ENCODE measurements at regions not wholly inside any gene's neighbourhood (a gene's known extent, or its start where the extent isn't known, plus 50 kb on each side); places are given as distances from the start of the nearest gene placed in this dataset.

GRCh38 chr6:120632975-120633374, 701.3 kb downstream of the TBC1D32 start:
- no peak overlapping the region for H3K4me3 ChIP-seq (ENCODE audit: low read depth, low read length)
- no peak for DNase-seq (ENCODE audit: low read depth, low spot score)
- no peak for TF ChIP-seq CTCF (IDR thresholded peaks at IDR 0.05; ENCODE audit: low read depth, low read length)
- in situ Hi-C loops (cut with HindIII; ENCODE audit: low sequenced_read_pairs): no loop called here

- DNase-seq (ENCODE audit: low read depth, low spot score): no peak
- H3K4me3 ChIP-seq (ENCODE audit: low read depth, low read length): no peak overlapping the region
- TF ChIP-seq CTCF (IDR thresholded peaks at IDR 0.05; ENCODE audit: low read depth, low read length): no peak
- in situ Hi-C loops (cut with HindIII; ENCODE audit: low sequenced_read_pairs): no loop called here
Measured at GRCh38 chr6:120627612-120628011, 706.7 kb downstream of the TBC1D32 start.

GRCh38 chr6:120622127-120622631, 712.1 kb downstream of the TBC1D32 start:
- TF ChIP-seq CTCF (IDR thresholded peaks at IDR 0.05; ENCODE audit: low read depth, low read length): no peak
- in situ Hi-C loops (cut with HindIII; ENCODE audit: low sequenced_read_pairs): no loop called here
- H3K4me3 ChIP-seq (ENCODE audit: low read depth, low read length): no peak overlapping the region
- DNase-seq (ENCODE audit: low read depth, low spot score): no peak

- in situ Hi-C loops (cut with HindIII; ENCODE audit: low sequenced_read_pairs): no loop called here
- no peak for DNase-seq (ENCODE audit: low read depth, low spot score)
- no peak overlapping the region for H3K4me3 ChIP-seq (ENCODE audit: low read depth, low read length)
- TF ChIP-seq CTCF (IDR thresholded peaks at IDR 0.05; ENCODE audit: low read depth, low read length): no peak
Measured at GRCh38 chr6:120620900-120621299, 713.4 kb downstream of the TBC1D32 start.

GRCh38 chr6:120615238-120615637, 719.0 kb downstream of the TBC1D32 start:
- no peak overlapping the region for H3K4me3 ChIP-seq (ENCODE audit: low read depth, low read length)
- in situ Hi-C loops (cut with HindIII; ENCODE audit: low sequenced_read_pairs): no loop called here
- DNase-seq (ENCODE audit: low read depth, low spot score): no peak
- no peak for TF ChIP-seq CTCF (IDR thresholded peaks at IDR 0.05; ENCODE audit: low read depth, low read length)

- in situ Hi-C loops (cut with HindIII; ENCODE audit: low sequenced_read_pairs): no loop called here
- DNase-seq (ENCODE audit: low read depth, low spot score): no peak
- no peak overlapping the region for H3K4me3 ChIP-seq (ENCODE audit: low read depth, low read length)
- no peak for TF ChIP-seq CTCF (IDR thresholded peaks at IDR 0.05; ENCODE audit: low read depth, low read length)
Measured at GRCh38 chr6:120614723-120615122, 719.6 kb downstream of the TBC1D32 start.

- H3K4me3 ChIP-seq (ENCODE audit: low read depth, low read length): no peak overlapping the region
- in situ Hi-C loops (cut with HindIII; ENCODE audit: low sequenced_read_pairs): no loop called here
- TF ChIP-seq CTCF (IDR thresholded peaks at IDR 0.05; ENCODE audit: low read depth, low read length): no peak
- peak; percentile 34 for DNase-seq (ENCODE audit: low read depth, low spot score)
Measured at GRCh38 chr6:120608826-120609225, 725.5 kb downstream of the TBC1D32 start.

Measured in astrocyte of the spinal cord (primary cell).